A549 (cell line): ENCODE measurements at regions not wholly inside any gene's neighbourhood (a gene's known extent, or its start where the extent isn't known, plus 50 kb on each side); places are given as distances from the start of the nearest gene placed in this dataset.

Experiments used
- ATAC-seq, 2 experiments: fragments of 200-7000 bp in 1 of 2; fragments of >200 bp in 1 of 2; cut with Nextera tagmentation in 1 of 2; cut with Tn5 transposase in 1 of 2; 3 replicates each; pipeline versions ENCODE4 v1.8.0 to v1.9.1; 2018 to 2020; ENCODE audit warnings: mild to moderate bottlenecking in 1 of 2, moderate library complexity in 1 of 2
- CTCF ChIA-PET: fragments of 300-600 bp; sonication (Branson Sonifier 250); formaldehyde crosslinking; extraction: SDS; loops from one replicate; lab custom pipeline; 2021; ENCODE audit warnings: antibody characterized with exemption, inconsistent platforms; lab: Yijun Ruan, JAX
- POLR2A ChIA-PET: fragments of 350-600 bp; formaldehyde crosslinking; extraction: SDS; loops from one replicate; lab custom pipeline; 2021; ENCODE audit warnings: antibody characterized with exemption, inconsistent platforms; lab: Yijun Ruan, JAX
- DNase-seq, 2 experiments: peaks; one replicate each; pipeline versions ENCODE4 v3.0.0 to v3.0.0-alpha.2; 2011 to 2016; ENCODE audit warnings: low read depth in 1 of 2, low spot score in 1 of 2
- FAIRE-seq: peaks from 2 replicates; lab custom pipeline; 2011; peaks lifted over from hg19 to GRCh38; lab: Jason Lieb, UNC
- H3K27ac ChIP-seq, 2 experiments: fragments of >200 bp; sonication (Bioruptor Twin); formaldehyde crosslinking; 3 replicates each; pipeline ENCODE4 v1.5.1; 2016 to 2017
- H3K4me1 ChIP-seq: fragments of >200 bp; sonication (Bioruptor Twin); formaldehyde crosslinking; 3 replicates; pipeline ENCODE4 v1.6.1; 2016
- H3K4me2 ChIP-seq: fragments of >200 bp; sonication (Bioruptor Twin); formaldehyde crosslinking; 3 replicates; pipeline ENCODE4 v1.6.1; 2016
- H3K4me3 ChIP-seq: fragments of >200 bp; sonication (Bioruptor Twin); formaldehyde crosslinking; 3 replicates; pipeline ENCODE4 v1.5.1; 2016
- H3K9me3 ChIP-seq: fragments of >200 bp; sonication (Bioruptor Twin); formaldehyde crosslinking; 3 replicates; pipeline ENCODE4 v1.6.1; 2016
- CBX2 ChIP-seq: fragments of 200-600 bp; sonication (generic); IDR thresholded peaks from 2 replicates; pipeline ENCODE4 v1.6.1; 2016; ENCODE audit warnings: low read depth, mild to moderate bottlenecking, borderline replicate concordance
- CBX8 ChIP-seq: fragments of 200-600 bp; sonication (generic); IDR thresholded peaks from 2 replicates; pipeline ENCODE4 v1.6.1; 2016
- CEBPB ChIP-seq, 2 experiments: fragments of >200 bp in 1 of 2; sonication (Bioruptor Twin) in 1 of 2; formaldehyde crosslinking in 1 of 2; IDR thresholded peaks; 2 replicates each; pipeline ENCODE4 v1.6.1; 2012 to 2016
- CHD2 ChIP-seq: fragments of 150-350 bp; IDR thresholded peaks from 2 replicates; pipeline ENCODE4 v1.6.1; 2014; ENCODE audit warnings: low read length; ENCODE audit not compliant: partially characterized antibody
- EHF ChIP-seq: fragments of 250-450 bp; sonication (Bioruptor Pico); IDR thresholded peaks from 2 replicates; pipeline ENCODE4 v1.5.0; 2020; ENCODE audit warnings: mild to moderate bottlenecking
- EP300 ChIP-seq, 2 experiments: fragments of >200 bp; sonication (Bioruptor Twin); formaldehyde crosslinking; IDR thresholded peaks; 2 replicates in 1 of 2; 3 replicates in 1 of 2; pipeline ENCODE4 v1.6.1; 2016 to 2017
- FOSL2 ChIP-seq, 2 experiments: fragments of 450-650 bp in 1 of 2; fragments of >200 bp in 1 of 2; sonication (Bioruptor Twin) in 1 of 2; formaldehyde crosslinking; IDR thresholded peaks; 2 replicates each; pipeline versions ENCODE4 v1.5.0 to v1.6.1; 2016 to 2020; ENCODE audit warnings: mild to moderate bottlenecking in 1 of 2, moderate library complexity in 1 of 2
- FOXS1 ChIP-seq: fragments of 250-450 bp; sonication (Bioruptor Pico); IDR thresholded peaks from 2 replicates; pipeline ENCODE4 v1.5.0; 2020; ENCODE audit warnings: mild to moderate bottlenecking, moderate library complexity
- HEYL ChIP-seq: fragments of 250-450 bp; sonication (Bioruptor Pico); IDR thresholded peaks from 2 replicates; pipeline ENCODE4 v1.8.0; 2021; ENCODE audit warnings: mild to moderate bottlenecking, moderate library complexity
- HOXA7 ChIP-seq: fragments of 250-450 bp; sonication (Bioruptor Pico); IDR thresholded peaks from 2 replicates; pipeline ENCODE4 v1.5.0; 2020; ENCODE audit warnings: mild to moderate bottlenecking, moderate library complexity
- HOXB13 ChIP-seq: fragments of 250-450 bp; sonication (Bioruptor Pico); IDR thresholded peaks from 2 replicates; pipeline ENCODE4 v1.5.0; 2020; ENCODE audit warnings: low read depth, mild to moderate bottlenecking, moderate library complexity
- KDM1A ChIP-seq: fragments of 200-600 bp; sonication (generic); IDR thresholded peaks from 2 replicates; pipeline ENCODE4 v1.6.1; 2016; ENCODE audit warnings: low read depth, mild to moderate bottlenecking
- MAFK ChIP-seq: fragments of 450-650 bp; IDR thresholded peaks from 2 replicates; pipeline ENCODE4 v1.6.1; 2014; ENCODE audit not compliant: partially characterized antibody
- MAZ ChIP-seq: fragments of 150-350 bp; IDR thresholded peaks from 2 replicates; pipeline ENCODE4 v1.6.1; 2014; ENCODE audit warnings: antibody characterized with exemption, low read depth, low read length, borderline replicate concordance
- RAD21 ChIP-seq, 2 experiments: fragments of >200 bp in 1 of 2; sonication (Bioruptor Twin) in 1 of 2; formaldehyde crosslinking in 1 of 2; IDR thresholded peaks in 1 of 2; conservative IDR thresholded peaks in 1 of 2; 2 replicates in 1 of 2; 3 replicates in 1 of 2; pipeline ENCODE4 v1.6.1; 2012 to 2018; ENCODE audit warnings: inconsistent platforms in 1 of 2
- SMC3 ChIP-seq: fragments of >200 bp; sonication (Bioruptor Twin); formaldehyde crosslinking; IDR thresholded peaks from 3 replicates; pipeline ENCODE4 v1.6.1; 2018; ENCODE audit warnings: inconsistent platforms
- ZNF302 ChIP-seq: fragments of 250-450 bp; sonication (Bioruptor Pico); IDR thresholded peaks from 2 replicates; pipeline ENCODE4 v1.9.0; 2021; ENCODE audit warnings: inconsistent platforms, mild to moderate bottlenecking, moderate library complexity
- ZSCAN20 ChIP-seq: fragments of 250-450 bp; sonication (Bioruptor Pico); IDR thresholded peaks from 2 replicates; pipeline ENCODE4 v1.8.0; 2022; ENCODE audit warnings: mild to moderate bottlenecking, moderate library complexity
- WGBS: methylation state at CpG from one replicate; pipeline ENCODE4 v1.1.6; 2017; ENCODE audit errors: missing lambda C conversion rate; 5-methylcytosine and 5-hydroxymethylcytosine counted together
- TF ChIP-seq, protein P1 (sequence below): fragments of >200 bp; sonication (Bioruptor Twin); formaldehyde crosslinking; IDR thresholded peaks from 3 replicates; pipeline ENCODE4 v1.5.1; 2016
- TF ChIP-seq, protein P2 (sequence below): IDR thresholded peaks from 2 replicates; pipeline ENCODE4 v1.6.1; 2012
- TF ChIP-seq, protein P3 (sequence below): fragments of 200-600 bp; sonication (generic); IDR thresholded peaks from 2 replicates; pipeline ENCODE4 v1.6.1; 2016; ENCODE audit warnings: antibody characterized with exemption, mild to moderate bottlenecking, moderate library complexity

DNA sequence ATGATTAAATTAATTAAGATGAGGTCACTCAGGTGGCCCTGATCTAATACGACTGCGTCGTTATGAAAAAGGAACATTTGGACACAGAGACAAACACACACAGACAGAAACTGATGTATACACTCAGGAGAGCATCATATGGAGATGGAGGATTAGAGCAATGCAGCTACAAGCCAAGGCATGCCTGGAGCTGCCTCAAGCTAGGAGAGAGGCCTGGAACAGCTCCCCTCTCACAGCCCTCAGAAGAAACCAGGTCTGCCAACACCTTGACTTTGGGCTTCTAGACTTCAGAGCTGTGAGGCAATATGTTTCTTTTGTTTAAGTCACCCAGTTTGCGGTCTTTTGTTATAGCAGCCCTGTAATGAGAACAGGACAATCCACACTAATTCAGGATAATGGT, 318.9 kb downstream of the HS3ST3B1 start:
- H3K4me3 ChIP-seq, result no peak overlapping the region
- DNase-seq, result no peak
- POLR2A ChIA-PET, result no interaction called here
- H3K4me2 ChIP-seq, result no peak overlapping the region
- no peak for FAIRE-seq
- no peaks in the 10 kb centered on the region for H3K4me1 ChIP-seq
- no peak for ATAC-seq
- WGBS, result 92% methylated on average over 4 of the region's 4 CpGs
- H3K9me3 ChIP-seq, result no peaks in the 10 kb centered on the region
- no peak overlapping the region for H3K27ac ChIP-seq
- TF ChIP-seq RAD21 (conservative IDR thresholded peaks at IDR 0.05 in 1 of 2, IDR thresholded peaks at IDR 0.05 in 1 of 2) (no peak), CEBPB (IDR thresholded peaks at IDR 0.05) (no peak), MAFK (no peak), CBX8 (no peak)
- TF ChIP-seq, protein P1, sequence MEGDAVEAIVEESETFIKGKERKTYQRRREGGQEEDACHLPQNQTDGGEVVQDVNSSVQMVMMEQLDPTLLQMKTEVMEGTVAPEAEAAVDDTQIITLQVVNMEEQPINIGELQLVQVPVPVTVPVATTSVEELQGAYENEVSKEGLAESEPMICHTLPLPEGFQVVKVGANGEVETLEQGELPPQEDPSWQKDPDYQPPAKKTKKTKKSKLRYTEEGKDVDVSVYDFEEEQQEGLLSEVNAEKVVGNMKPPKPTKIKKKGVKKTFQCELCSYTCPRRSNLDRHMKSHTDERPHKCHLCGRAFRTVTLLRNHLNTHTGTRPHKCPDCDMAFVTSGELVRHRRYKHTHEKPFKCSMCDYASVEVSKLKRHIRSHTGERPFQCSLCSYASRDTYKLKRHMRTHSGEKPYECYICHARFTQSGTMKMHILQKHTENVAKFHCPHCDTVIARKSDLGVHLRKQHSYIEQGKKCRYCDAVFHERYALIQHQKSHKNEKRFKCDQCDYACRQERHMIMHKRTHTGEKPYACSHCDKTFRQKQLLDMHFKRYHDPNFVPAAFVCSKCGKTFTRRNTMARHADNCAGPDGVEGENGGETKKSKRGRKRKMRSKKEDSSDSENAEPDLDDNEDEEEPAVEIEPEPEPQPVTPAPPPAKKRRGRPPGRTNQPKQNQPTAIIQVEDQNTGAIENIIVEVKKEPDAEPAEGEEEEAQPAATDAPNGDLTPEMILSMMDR, result no peak
- TF ChIP-seq, protein P2, sequence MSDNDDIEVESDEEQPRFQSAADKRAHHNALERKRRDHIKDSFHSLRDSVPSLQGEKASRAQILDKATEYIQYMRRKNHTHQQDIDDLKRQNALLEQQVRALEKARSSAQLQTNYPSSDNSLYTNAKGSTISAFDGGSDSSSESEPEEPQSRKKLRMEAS, result no peak
- CTCF ChIA-PET, result no interaction called here

DNA sequence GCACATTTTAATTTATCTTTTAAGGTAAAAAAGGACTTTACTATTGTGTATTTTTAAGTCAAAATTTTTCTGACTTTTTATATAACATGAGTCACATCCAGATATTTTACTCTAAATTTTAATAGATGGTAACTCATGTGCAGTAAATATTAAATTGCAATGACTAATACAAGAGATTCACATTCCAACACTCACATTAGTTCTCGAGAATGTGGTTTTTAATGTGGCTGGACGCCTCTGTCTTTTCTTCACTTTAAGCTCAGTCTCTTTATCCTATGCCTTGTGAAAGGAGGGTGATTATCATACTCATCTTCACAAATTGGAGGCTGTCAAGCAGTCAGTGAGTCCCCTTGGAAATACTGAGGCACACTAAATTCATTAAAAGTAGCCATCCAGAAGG, 315.6 kb downstream of the HS3ST3B1 start:
- no peak overlapping the region for H3K27ac ChIP-seq
- ATAC-seq (no peak), FAIRE-seq (no peak), DNase-seq (no peak)
- CTCF ChIA-PET, result no interaction called here
- no peak for TF ChIP-seq SMC3
- TF ChIP-seq FOSL2 (IDR thresholded peaks at IDR 0.05), result no peak
- 0 out of 2 replicates have a peak, but pooled peaks have one; percentile 3 for TF ChIP-seq FOSL2 (CRISPR knock-in tag; IDR thresholded peaks at IDR 0.05)
- H3K4me1 ChIP-seq, result no peaks in the 10 kb centered on the region
- H3K9me3 ChIP-seq, result 0 out of 3 replicates have a peak, but pooled peaks cover 5% of the 10 kb centered on the region
- H3K4me2 ChIP-seq, result no peak overlapping the region
- 40% methylated on average over 2 of the region's 2 CpGs for WGBS
- no peak overlapping the region for H3K4me3 ChIP-seq
- POLR2A ChIA-PET, result no interaction called here

DNA sequence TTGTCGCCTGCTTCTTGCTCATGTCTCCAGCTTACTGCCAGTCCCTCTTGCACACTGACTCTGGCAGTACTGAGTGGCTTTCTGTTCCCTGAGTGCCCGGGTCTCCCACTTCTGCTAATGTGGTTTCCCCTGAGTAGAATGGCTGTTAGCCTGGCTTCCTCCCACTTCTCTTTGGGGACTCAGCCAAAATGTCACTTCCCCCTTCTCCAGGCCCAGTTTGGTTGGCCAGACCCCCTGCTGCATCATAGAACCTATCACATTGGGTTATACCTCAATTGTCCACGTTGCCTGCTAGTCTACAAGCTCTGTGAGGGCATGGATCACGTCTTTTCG, 304.4 kb downstream of the HS3ST3B1 start:
- Histone ChIP-seq H3K4me2 (no peak overlapping the region), H3K4me1 (no peaks in the 10 kb centered on the region)
- POLR2A ChIA-PET, result no interaction called here
- no peak for ATAC-seq
- 30% methylated on average over 5 of the region's 5 CpGs for WGBS
- TF ChIP-seq EP300 (IDR thresholded peaks at IDR 0.05) (no peak), MAZ (no peak), ZSCAN20 (CRISPR knock-in tag) (no peak), CHD2 (no peak), RAD21 (conservative IDR thresholded peaks at IDR 0.05 in 1 of 2, IDR thresholded peaks at IDR 0.05 in 1 of 2) (no peak), FOSL2 (IDR thresholded peaks at IDR 0.05) (no peak), FOSL2 (CRISPR knock-in tag; IDR thresholded peaks at IDR 0.05) (no peak), HEYL (CRISPR knock-in tag) (no peak), ZNF302 (CRISPR knock-in tag) (no peak), SMC3 (no peak)
- TF ChIP-seq, all 56 proteins: peak for 0
- CTCF ChIA-PET, result interaction anchor here (1.0 to 1.7 kb wide), 2 partner anchors 10 to 15 kb away, joined by 3 read pairs; no protein-coding TSS in a partner anchor
- FAIRE-seq, result no peak
- no peaks in the 10 kb centered on the region; the same call in 2 of the 3 replicates for H3K9me3 ChIP-seq
- H3K4me3 ChIP-seq, result no peak overlapping the region
- DNase-seq, result no peak
- no peak overlapping the region for H3K27ac ChIP-seq

DNA sequence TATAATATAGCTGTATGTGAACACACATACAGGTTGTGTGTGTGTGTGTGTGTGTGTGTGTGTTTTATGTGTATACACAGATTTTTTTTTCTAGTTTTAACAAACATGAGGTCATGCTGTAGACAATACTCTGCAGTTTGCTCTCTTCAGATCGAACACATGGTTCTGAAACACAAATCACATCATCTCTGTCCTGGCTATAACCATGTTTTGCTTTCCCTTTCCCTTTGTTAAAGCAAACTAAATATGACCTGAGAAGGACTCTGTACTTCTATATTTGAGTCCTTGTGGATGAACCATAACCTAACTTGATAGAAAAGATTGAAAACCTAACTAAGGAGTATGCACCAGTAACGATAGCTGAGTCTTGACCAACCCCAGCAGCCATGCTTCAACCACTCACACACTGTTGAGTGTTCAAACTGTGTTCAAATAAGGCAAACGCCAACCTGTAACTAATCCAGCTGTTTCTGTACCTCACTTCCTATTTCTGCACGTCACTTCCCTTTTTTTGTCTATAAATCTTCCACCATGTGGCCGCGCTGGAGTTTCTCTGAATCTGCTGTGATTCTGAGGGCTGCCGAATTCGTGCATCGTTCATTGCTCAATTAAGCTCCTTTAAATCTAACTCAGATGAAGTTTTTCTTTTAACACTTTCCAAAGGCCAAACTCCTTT, 303.8 kb downstream of the HS3ST3B1 start:
- Histone ChIP-seq H3K9me3 (no peaks in the 10 kb centered on the region; the same call in 2 of the 3 replicates), H3K4me2 (no peak overlapping the region), H3K4me3 (no peak overlapping the region), H3K4me1 (no peaks in the 10 kb centered on the region), H3K27ac (no peak overlapping the region)
- ChIA-PET POLR2A (no interaction called here), CTCF (interaction anchor here (1.0 to 1.7 kb wide), 2 partner anchors 10 to 16 kb away, joined by 3 read pairs; no protein-coding TSS in a partner anchor)
- ATAC-seq (no peak), DNase-seq (no peak), FAIRE-seq (peak; percentile 39)
- WGBS, result 54% methylated on average over 9 of the region's 9 CpGs
- TF ChIP-seq RAD21 (conservative IDR thresholded peaks at IDR 0.05 in 1 of 2, IDR thresholded peaks at IDR 0.05 in 1 of 2) (no peak), HOXA7 (CRISPR knock-in tag) (no peak), EHF (no peak), HOXB13 (CRISPR knock-in tag) (no peak), FOSL2 (IDR thresholded peaks at IDR 0.05) (no peak), FOSL2 (CRISPR knock-in tag; IDR thresholded peaks at IDR 0.05) (no peak), FOXS1 (CRISPR knock-in tag) (no peak), CBX2 (no peak), KDM1A (no peak)
- TF ChIP-seq, protein P3, sequence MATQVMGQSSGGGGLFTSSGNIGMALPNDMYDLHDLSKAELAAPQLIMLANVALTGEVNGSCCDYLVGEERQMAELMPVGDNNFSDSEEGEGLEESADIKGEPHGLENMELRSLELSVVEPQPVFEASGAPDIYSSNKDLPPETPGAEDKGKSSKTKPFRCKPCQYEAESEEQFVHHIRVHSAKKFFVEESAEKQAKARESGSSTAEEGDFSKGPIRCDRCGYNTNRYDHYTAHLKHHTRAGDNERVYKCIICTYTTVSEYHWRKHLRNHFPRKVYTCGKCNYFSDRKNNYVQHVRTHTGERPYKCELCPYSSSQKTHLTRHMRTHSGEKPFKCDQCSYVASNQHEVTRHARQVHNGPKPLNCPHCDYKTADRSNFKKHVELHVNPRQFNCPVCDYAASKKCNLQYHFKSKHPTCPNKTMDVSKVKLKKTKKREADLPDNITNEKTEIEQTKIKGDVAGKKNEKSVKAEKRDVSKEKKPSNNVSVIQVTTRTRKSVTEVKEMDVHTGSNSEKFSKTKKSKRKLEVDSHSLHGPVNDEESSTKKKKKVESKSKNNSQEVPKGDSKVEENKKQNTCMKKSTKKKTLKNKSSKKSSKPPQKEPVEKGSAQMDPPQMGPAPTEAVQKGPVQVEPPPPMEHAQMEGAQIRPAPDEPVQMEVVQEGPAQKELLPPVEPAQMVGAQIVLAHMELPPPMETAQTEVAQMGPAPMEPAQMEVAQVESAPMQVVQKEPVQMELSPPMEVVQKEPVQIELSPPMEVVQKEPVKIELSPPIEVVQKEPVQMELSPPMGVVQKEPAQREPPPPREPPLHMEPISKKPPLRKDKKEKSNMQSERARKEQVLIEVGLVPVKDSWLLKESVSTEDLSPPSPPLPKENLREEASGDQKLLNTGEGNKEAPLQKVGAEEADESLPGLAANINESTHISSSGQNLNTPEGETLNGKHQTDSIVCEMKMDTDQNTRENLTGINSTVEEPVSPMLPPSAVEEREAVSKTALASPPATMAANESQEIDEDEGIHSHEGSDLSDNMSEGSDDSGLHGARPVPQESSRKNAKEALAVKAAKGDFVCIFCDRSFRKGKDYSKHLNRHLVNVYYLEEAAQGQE, result no peak
- TF ChIP-seq, protein P1, result no peak
